ENCODE measurements at regions not wholly inside any gene's neighbourhood (a gene's known extent, or its start where the extent isn't known, plus 50 kb on each side); places are given as distances from the start of the nearest gene placed in this dataset.

DNA sequence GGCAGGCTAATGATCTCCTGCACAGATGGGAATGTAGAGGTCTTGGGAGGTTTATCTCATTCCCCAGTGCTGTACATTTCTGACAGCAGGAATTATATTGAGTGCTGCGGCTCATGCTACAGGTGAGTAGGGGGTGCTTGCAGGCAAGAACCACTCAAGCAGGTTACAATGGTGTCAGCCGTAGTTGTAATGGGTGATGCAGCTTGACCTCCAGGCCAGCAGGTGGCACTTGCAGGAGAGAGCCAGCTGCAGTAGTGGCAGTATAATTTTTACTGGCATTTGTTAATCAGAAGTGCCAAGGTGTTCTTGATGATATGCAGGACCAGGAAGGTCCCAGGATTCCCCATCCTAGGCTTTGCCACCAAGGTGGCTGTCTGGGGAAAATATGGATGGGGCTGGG lies 759.6 kb upstream of the NDST4 start:
- peaks cover 1 to 10% (median 2%) of the 10 kb centered on the region in 5 donors for H3K9me3 Mint-ChIP-seq
- H3K27me3 Mint-ChIP-seq, result no peaks in the 10 kb centered on the region
- no peak for DNase-seq
- no peaks in the 10 kb centered on the region for H3K36me3 ChIP-seq (ENCODE audit: insufficient read depth, low read length)
- ChIA-PET POLR2A (no interaction called here), CTCF (no interaction called here)
- no peak overlapping the region for H3K4me3 Mint-ChIP-seq
- H3K27ac Mint-ChIP-seq, result no peak overlapping the region
- H3K4me1 Mint-ChIP-seq, result no peaks in the 10 kb centered on the region
- no peaks in the 10 kb centered on the region for H3K9me3 ChIP-seq (ENCODE audit: low read length)
- H3K27me3 ChIP-seq (ENCODE audit: insufficient read depth, low read length, poor library complexity, severe bottlenecking), result no peaks in the 10 kb centered on the region
- no peaks in the 10 kb centered on the region for H3K4me1 ChIP-seq (ENCODE audit: insufficient read depth, low read length)
- H3K36me3 Mint-ChIP-seq, result no peaks in the 10 kb centered on the region
- H3K27ac ChIP-seq (ENCODE audit: low read depth, low read length), result no peak overlapping the region
- no peak overlapping the region for H3K4me3 ChIP-seq (ENCODE audit: low read length)

GRCh38 chr4:115871596-115871995 lies 758.2 kb upstream of the NDST4 start:
- no peaks in the 10 kb centered on the region for H3K36me3 Mint-ChIP-seq
- no peak for DNase-seq
- Histone ChIP-seq H3K27me3 (ENCODE audit: insufficient read depth, low read length, poor library complexity, severe bottlenecking) (no peaks in the 10 kb centered on the region), H3K4me3 (ENCODE audit: low read length) (no peak overlapping the region), H3K27ac (ENCODE audit: low read depth, low read length) (no peak overlapping the region), H3K36me3 (ENCODE audit: insufficient read depth, low read length) (no peaks in the 10 kb centered on the region), H3K4me1 (ENCODE audit: insufficient read depth, low read length) (no peaks in the 10 kb centered on the region), H3K9me3 (ENCODE audit: low read length) (no peaks in the 10 kb centered on the region)
- no peaks in the 10 kb centered on the region for H3K4me1 Mint-ChIP-seq
- ChIA-PET CTCF (no interaction called here), POLR2A (no interaction called here)
- no peaks in the 10 kb centered on the region for H3K27me3 Mint-ChIP-seq
- H3K4me3 Mint-ChIP-seq, result no peak overlapping the region
- H3K27ac Mint-ChIP-seq, result no peak overlapping the region
- H3K9me3 Mint-ChIP-seq, result peaks cover 2 to 13% (median 2%) of the 10 kb centered on the region in 5 donors

GRCh38 chr4:115866364-115866896 lies 753.0 kb upstream of the NDST4 start:
- Mint-ChIP-seq H3K4me1 (no peaks in the 10 kb centered on the region), H3K4me3 (no peak overlapping the region), H3K27ac (no peak overlapping the region), H3K27me3 (no peaks in the 10 kb centered on the region), H3K36me3 (no peaks in the 10 kb centered on the region), H3K9me3 (peaks cover 2 to 16% (median 2%) of the 10 kb centered on the region in 5 donors)
- Histone ChIP-seq H3K4me3 (ENCODE audit: low read length) (no peak overlapping the region), H3K4me1 (ENCODE audit: insufficient read depth, low read length) (no peaks in the 10 kb centered on the region), H3K27ac (ENCODE audit: low read depth, low read length) (no peak overlapping the region), H3K9me3 (ENCODE audit: low read length) (no peaks in the 10 kb centered on the region), H3K36me3 (ENCODE audit: insufficient read depth, low read length) (no peaks in the 10 kb centered on the region), H3K27me3 (ENCODE audit: insufficient read depth, low read length, poor library complexity, severe bottlenecking) (no peaks in the 10 kb centered on the region)
- DNase-seq, result no peak
- ChIA-PET CTCF (no interaction called here), POLR2A (no interaction called here)

- CTCF ChIA-PET, result no interaction called here
- H3K36me3 Mint-ChIP-seq, result no peaks in the 10 kb centered on the region
- no peak for DNase-seq
Measured at GRCh38 chr4:115865736-115866135, 752.3 kb upstream of the NDST4 start.

DNA sequence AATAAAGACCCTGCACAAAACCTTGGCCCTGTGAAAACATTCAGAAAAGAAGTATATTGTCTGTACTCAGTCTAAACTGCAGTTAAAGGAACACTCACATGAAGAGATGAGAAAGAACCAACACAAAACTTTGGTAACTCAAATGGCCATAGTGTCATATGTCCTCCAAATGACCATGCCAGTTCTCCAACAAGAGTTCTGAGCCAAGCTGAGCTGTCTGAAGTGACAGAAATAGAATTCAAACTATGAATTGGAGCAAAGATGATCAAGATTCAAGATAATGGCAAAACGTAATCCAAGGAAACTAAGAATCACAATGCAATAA lies 739.3 kb upstream of the NDST4 start:
- Histone ChIP-seq H3K4me1 (ENCODE audit: insufficient read depth, low read length) (no peaks in the 10 kb centered on the region), H3K27ac (ENCODE audit: low read depth, low read length) (no peak overlapping the region), H3K27me3 (ENCODE audit: insufficient read depth, low read length, poor library complexity, severe bottlenecking) (no peaks in the 10 kb centered on the region), H3K36me3 (ENCODE audit: insufficient read depth, low read length) (no peaks in the 10 kb centered on the region), H3K4me3 (ENCODE audit: low read length) (no peak overlapping the region), H3K9me3 (ENCODE audit: low read length) (no peaks in the 10 kb centered on the region)
- H3K9me3 Mint-ChIP-seq, result peaks cover 2 to 11% (median 4%) of the 10 kb centered on the region in 5 donors
- ChIA-PET CTCF (no interaction called here), POLR2A (no interaction called here)
- H3K27me3 Mint-ChIP-seq, result no peaks in the 10 kb centered on the region
- no peaks in the 10 kb centered on the region for H3K4me1 Mint-ChIP-seq
- no peak for DNase-seq
- no peaks in the 10 kb centered on the region for H3K36me3 Mint-ChIP-seq
- no peak overlapping the region for H3K4me3 Mint-ChIP-seq
- no peak overlapping the region for H3K27ac Mint-ChIP-seq

More at GRCh38 chr4:115865736-115866135, 752.3 kb upstream of the NDST4 start:
- H3K4me3 Mint-ChIP-seq, result no peak overlapping the region
- no peaks in the 10 kb centered on the region for H3K27me3 ChIP-seq (ENCODE audit: insufficient read depth, low read length, poor library complexity, severe bottlenecking)
- no peak overlapping the region for H3K27ac ChIP-seq (ENCODE audit: low read depth, low read length)
- no peaks in the 10 kb centered on the region for H3K4me1 ChIP-seq (ENCODE audit: insufficient read depth, low read length)
- POLR2A ChIA-PET, result no interaction called here
- no peaks in the 10 kb centered on the region for H3K9me3 ChIP-seq (ENCODE audit: low read length)
- H3K4me3 ChIP-seq (ENCODE audit: low read length), result no peak overlapping the region
- H3K27ac Mint-ChIP-seq, result no peak overlapping the region
- no peaks in the 10 kb centered on the region for H3K27me3 Mint-ChIP-seq
- no peaks in the 10 kb centered on the region for H3K36me3 ChIP-seq (ENCODE audit: insufficient read depth, low read length)
- no peaks in the 10 kb centered on the region for H3K4me1 Mint-ChIP-seq
- peaks cover 2 to 16% (median 2%) of the 10 kb centered on the region in 5 donors for H3K9me3 Mint-ChIP-seq

- Histone ChIP-seq H3K9me3 (ENCODE audit: low read length) (no peaks in the 10 kb centered on the region), H3K4me3 (ENCODE audit: low read length) (no peak overlapping the region), H3K4me1 (ENCODE audit: insufficient read depth, low read length) (no peaks in the 10 kb centered on the region), H3K27me3 (ENCODE audit: insufficient read depth, low read length, poor library complexity, severe bottlenecking) (no peaks in the 10 kb centered on the region), H3K27ac (ENCODE audit: low read depth, low read length) (no peak overlapping the region), H3K36me3 (ENCODE audit: insufficient read depth, low read length) (no peaks in the 10 kb centered on the region)
- ChIA-PET CTCF (no interaction called here), POLR2A (no interaction called here)
- DNase-seq, result no peak
- Mint-ChIP-seq H3K4me3 (no peak overlapping the region), H3K4me1 (no peaks in the 10 kb centered on the region), H3K27ac (no peak overlapping the region), H3K9me3 (peaks cover 2 to 10% (median 4%) of the 10 kb centered on the region in 5 donors), H3K27me3 (no peaks in the 10 kb centered on the region), H3K36me3 (no peaks in the 10 kb centered on the region)
Measured at GRCh38 chr4:115851918-115852766, 738.7 kb upstream of the NDST4 start.

DNA sequence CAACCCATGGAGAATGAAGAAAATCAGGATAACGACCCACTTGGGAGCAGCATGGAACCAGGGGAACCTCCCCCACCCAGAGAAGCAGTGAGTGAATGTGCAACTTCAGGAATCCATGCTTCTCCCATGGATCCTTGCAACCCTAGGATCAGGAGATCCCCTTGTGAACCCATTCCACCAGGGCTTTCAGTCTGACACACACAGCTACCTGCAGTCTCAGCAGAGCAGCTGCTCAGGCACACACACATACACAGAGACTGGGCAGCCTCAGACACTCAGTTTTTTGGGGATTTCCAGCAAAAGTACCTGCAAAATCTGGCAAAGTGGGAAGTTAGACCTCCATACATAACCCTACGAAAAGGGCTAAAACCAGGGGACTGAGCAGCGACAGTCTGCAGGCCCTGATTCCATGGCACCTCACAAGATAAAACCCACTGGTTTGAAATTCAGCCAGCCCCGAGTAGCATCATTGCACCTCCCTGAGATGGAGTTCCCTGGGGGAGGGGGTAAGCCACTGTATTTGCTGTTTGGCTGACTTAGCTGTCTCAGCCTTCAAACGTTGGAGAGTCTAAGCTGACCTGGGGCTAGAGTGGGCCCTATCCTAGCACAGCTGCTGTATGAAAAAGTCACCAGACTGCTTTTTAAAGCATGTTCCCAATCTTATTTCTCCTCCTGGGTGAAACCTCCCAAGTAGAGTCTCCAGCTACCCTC lies 737.5 kb upstream of the NDST4 start:
- H3K27ac ChIP-seq (ENCODE audit: low read depth, low read length), result no peak overlapping the region
- H3K9me3 Mint-ChIP-seq, result peaks cover 2 to 9% (median 4%) of the 10 kb centered on the region in 5 donors
- no peak for DNase-seq
- no peak overlapping the region for H3K4me3 ChIP-seq (ENCODE audit: low read length)
- H3K36me3 ChIP-seq (ENCODE audit: insufficient read depth, low read length), result no peaks in the 10 kb centered on the region
- no peaks in the 10 kb centered on the region for H3K27me3 Mint-ChIP-seq
- no peaks in the 10 kb centered on the region for H3K4me1 Mint-ChIP-seq
- no peaks in the 10 kb centered on the region for H3K9me3 ChIP-seq (ENCODE audit: low read length)
- H3K36me3 Mint-ChIP-seq, result no peaks in the 10 kb centered on the region
- no peak overlapping the region for H3K4me3 Mint-ChIP-seq
- H3K4me1 ChIP-seq (ENCODE audit: insufficient read depth, low read length), result no peaks in the 10 kb centered on the region
- H3K27ac Mint-ChIP-seq, result no peak overlapping the region
- ChIA-PET CTCF (no interaction called here), POLR2A (no interaction called here)
- no peaks in the 10 kb centered on the region for H3K27me3 ChIP-seq (ENCODE audit: insufficient read depth, low read length, poor library complexity, severe bottlenecking)

GRCh38 chr4:115844180-115844579 lies 730.8 kb upstream of the NDST4 start:
- Mint-ChIP-seq H3K27ac (no peak overlapping the region), H3K9me3 (peaks cover 0 to 8% (median 3%) of the 10 kb centered on the region in 5 donors), H3K36me3 (no peaks in the 10 kb centered on the region), H3K4me1 (peaks cover 0 to 2% (median 0%) of the 10 kb centered on the region in 3 donors), H3K27me3 (no peaks in the 10 kb centered on the region), H3K4me3 (no peak overlapping the region)
- DNase-seq, result no peak
- no peaks in the 10 kb centered on the region for H3K27me3 ChIP-seq (ENCODE audit: insufficient read depth, low read length, poor library complexity, severe bottlenecking)
- H3K36me3 ChIP-seq (ENCODE audit: insufficient read depth, low read length), result no peaks in the 10 kb centered on the region
- H3K4me3 ChIP-seq (ENCODE audit: low read length), result no peak overlapping the region
- CTCF ChIA-PET, result no interaction called here
- H3K9me3 ChIP-seq (ENCODE audit: low read length), result no peaks in the 10 kb centered on the region
- H3K4me1 ChIP-seq (ENCODE audit: insufficient read depth, low read length), result no peaks in the 10 kb centered on the region
- POLR2A ChIA-PET, result no interaction called here
- H3K27ac ChIP-seq (ENCODE audit: low read depth, low read length), result no peak overlapping the region
